ENCODE measurements at regions not wholly inside any gene's neighbourhood (a gene's known extent, or its start where the extent isn't known, plus 50 kb on each side); places are given as distances from the start of the nearest gene placed in this dataset.

GRCh38 chr13:37348916-37349643 lies 243.6 kb upstream of the CSNK1A1L start:
- TF ChIP-seq CTCF (IDR thresholded peaks at IDR 0.05; ENCODE audit: low read depth, low read length), result no peak

GRCh38 chr13:37345869-37346268 lies 240.4 kb upstream of the CSNK1A1L start:
- Histone ChIP-seq H3K27ac (no peak overlapping the region), H3K4me1 (ENCODE audit: low read depth) (peaks cover 10% of the 10 kb centered on the region), H3K36me3 (no peaks in the 10 kb centered on the region), H3K9me3 (ENCODE audit: low read depth) (no peaks in the 10 kb centered on the region), H3K4me3 (no peak overlapping the region), H3K27me3 (no peaks in the 10 kb centered on the region)
- no peak for TF ChIP-seq CTCF (IDR thresholded peaks at IDR 0.05; ENCODE audit: low read depth, low read length)
- no peak for DNase-seq (ENCODE audit: low read depth in 1 of 2, low spot score in 1 of 2)

More at GRCh38 chr13:37348916-37349643, 243.6 kb upstream of the CSNK1A1L start:
- no peak overlapping the region for H3K4me3 ChIP-seq
- H3K27ac ChIP-seq, result no peak overlapping the region
- peaks cover 10% of the 10 kb centered on the region for H3K4me1 ChIP-seq (ENCODE audit: low read depth)
- H3K9me3 ChIP-seq (ENCODE audit: low read depth), result no peaks in the 10 kb centered on the region
- no peak for DNase-seq (ENCODE audit: low read depth in 1 of 2, low spot score in 1 of 2)
- no peaks in the 10 kb centered on the region for H3K36me3 ChIP-seq
- H3K27me3 ChIP-seq, result no peaks in the 10 kb centered on the region

GRCh38 chr13:37345391-37345790 lies 239.9 kb upstream of the CSNK1A1L start:
- peaks cover 10% of the 10 kb centered on the region for H3K4me1 ChIP-seq (ENCODE audit: low read depth)
- H3K27ac ChIP-seq, result no peak overlapping the region
- no peaks in the 10 kb centered on the region for H3K9me3 ChIP-seq (ENCODE audit: low read depth)
- H3K27me3 ChIP-seq, result no peaks in the 10 kb centered on the region
- no peak for TF ChIP-seq CTCF (IDR thresholded peaks at IDR 0.05; ENCODE audit: low read depth, low read length)
- H3K36me3 ChIP-seq, result no peaks in the 10 kb centered on the region
- no peak overlapping the region for H3K4me3 ChIP-seq
- no peak for DNase-seq (ENCODE audit: low read depth in 1 of 2, low spot score in 1 of 2)

GRCh38 chr13:37344056-37344455 lies 238.6 kb upstream of the CSNK1A1L start:
- Histone ChIP-seq H3K27ac (no peak overlapping the region), H3K4me1 (ENCODE audit: low read depth) (peaks cover 10% of the 10 kb centered on the region), H3K4me3 (no peak overlapping the region), H3K9me3 (ENCODE audit: low read depth) (no peaks in the 10 kb centered on the region), H3K27me3 (no peaks in the 10 kb centered on the region), H3K36me3 (no peaks in the 10 kb centered on the region)
- no peak for TF ChIP-seq CTCF (IDR thresholded peaks at IDR 0.05; ENCODE audit: low read depth, low read length)
- DNase-seq (ENCODE audit: low read depth in 1 of 2, low spot score in 1 of 2), result no peak

- no peaks in the 10 kb centered on the region for H3K27me3 ChIP-seq
- no peaks in the 10 kb centered on the region for H3K36me3 ChIP-seq
- no peak for DNase-seq (ENCODE audit: low read depth in 1 of 2, low spot score in 1 of 2)
- H3K4me1 ChIP-seq (ENCODE audit: low read depth), result peaks cover 10% of the 10 kb centered on the region
- H3K9me3 ChIP-seq (ENCODE audit: low read depth), result no peaks in the 10 kb centered on the region
- no peak overlapping the region for H3K27ac ChIP-seq
- TF ChIP-seq CTCF (IDR thresholded peaks at IDR 0.05; ENCODE audit: low read depth, low read length), result no peak
- no peak overlapping the region for H3K4me3 ChIP-seq
Observed at GRCh38 chr13:37342205-37342604, 236.7 kb upstream of the CSNK1A1L start.
